Kidney glomerular epithelial cell (primary cell): ENCODE measurements at regions not wholly inside any gene's neighbourhood (a gene's known extent, or its start where the extent isn't known, plus 50 kb on each side); places are given as distances from the start of the nearest gene placed in this dataset.

ENCODE experiments used
- DNase-seq: peaks from one replicate; lab custom pipeline; 2025; lab: John Stamatoyannopoulos, UW

DNA sequence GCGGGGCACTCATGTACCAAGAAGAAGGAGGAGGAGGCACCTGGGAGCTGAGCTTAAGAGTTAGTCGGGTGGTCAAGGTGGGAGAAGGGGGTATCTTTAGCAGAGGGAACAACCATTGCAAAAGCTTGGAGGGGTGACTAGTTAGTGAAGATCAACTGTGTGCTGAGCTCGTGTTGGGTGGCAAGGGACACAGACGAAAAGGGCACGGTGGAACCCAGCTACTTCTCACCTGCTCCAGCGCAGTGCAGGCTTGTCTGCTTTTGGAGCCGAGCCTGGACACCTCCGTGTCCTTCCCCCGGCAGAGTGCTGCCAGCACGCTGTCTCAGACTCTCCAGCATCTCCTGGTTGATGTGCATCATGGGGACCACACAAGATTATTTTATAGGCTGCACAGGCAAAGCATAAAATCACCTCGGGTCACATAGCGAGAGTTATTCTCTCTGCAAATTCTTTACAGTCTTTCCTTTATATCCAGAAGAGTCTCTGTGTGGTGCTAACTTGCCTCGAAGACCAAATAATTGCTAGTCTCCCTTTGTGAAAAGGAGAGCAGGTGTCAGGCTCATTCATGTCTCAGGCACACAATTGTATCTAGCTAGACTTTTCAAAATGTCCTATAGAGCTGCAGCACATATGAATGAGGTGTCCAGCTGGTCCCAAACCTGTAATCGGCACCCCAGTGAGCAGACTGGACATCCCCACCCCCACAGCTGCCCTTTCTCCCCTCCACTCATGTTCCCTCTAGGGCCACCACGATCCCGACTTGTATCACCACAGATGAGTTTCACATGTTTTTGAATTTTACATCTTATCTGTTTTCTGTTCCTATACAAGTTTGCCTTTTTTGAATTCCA is 123.4 kb downstream of the CEBPB start:
- DNase-seq = no peak

DNA sequence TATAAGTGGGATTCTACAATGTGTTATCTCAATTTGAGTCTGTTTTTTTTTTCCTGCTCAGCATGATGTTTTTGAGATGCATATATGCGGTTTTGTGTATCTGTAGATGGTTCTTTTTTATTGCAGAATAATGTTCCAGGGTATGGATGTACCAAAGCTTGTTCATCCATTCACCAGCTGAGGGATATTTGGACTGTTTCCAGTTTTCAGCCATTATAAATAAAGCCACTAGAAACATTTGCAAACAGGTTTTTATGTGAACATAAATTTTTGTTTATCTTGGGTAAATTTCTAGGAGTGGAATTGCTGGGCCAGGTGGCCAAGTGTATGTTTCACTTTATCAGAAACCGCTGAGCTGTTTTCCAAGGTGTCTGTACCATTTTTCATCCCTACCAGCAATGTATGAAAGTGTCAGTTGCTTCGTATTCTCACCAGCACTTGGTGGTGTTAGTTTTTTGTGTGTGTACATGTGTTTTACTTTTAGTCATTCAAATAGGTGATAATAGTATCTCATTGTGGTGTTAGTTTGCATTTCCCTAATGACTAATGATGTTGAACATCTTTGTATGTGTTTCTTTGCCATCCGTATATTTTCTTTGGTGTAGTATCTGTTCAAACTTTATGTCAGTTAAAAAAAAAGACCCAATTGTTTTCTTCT is 124.2 kb downstream of the CEBPB start:
- DNase-seq = no peak

DNA sequence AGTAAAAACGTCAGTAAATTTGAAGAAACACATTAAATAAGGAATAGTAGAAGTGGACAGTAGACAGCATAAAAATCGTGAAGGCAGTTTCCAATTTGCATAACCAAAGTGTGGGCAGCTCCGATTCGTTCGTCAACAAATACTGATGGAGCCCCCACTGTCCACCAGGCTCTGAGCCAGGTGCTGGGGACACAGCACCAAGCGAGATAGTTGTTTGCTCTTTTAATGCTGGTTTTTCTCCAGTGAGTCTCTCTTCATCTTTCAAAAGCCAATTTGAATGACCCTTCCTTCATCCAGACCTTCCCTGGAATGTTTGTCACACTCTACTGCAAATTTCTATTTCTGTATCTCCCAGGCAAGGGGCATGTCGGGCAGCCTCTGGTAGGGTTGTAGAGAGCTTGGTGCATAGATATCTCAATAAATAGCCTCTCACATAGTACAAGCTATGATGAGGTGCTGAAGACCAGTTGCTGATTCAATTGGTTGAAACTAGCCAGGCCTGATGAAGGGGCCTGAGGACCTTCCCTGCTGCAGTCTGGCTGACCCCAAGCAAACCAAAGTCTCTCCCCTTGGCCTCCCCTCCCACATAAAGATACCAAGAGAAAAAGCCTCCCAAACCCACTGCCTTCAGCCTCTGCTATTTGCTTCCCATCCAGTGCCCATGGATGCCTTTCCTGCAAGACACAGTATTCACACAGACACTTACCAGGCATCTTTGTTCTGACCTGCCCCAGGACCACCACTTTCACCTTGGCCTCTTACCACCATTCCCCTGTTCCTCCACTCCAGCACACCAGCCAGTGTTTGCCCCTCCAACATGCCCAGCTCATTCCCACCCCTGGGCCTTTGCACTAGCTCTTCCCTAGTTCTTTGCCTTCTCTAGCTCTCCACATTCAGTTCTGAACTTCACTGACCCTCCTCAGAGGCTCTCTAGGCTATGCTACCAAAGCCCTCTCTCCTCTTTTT is 125.2 kb downstream of the CEBPB start:
- DNase-seq = no peak

DNA sequence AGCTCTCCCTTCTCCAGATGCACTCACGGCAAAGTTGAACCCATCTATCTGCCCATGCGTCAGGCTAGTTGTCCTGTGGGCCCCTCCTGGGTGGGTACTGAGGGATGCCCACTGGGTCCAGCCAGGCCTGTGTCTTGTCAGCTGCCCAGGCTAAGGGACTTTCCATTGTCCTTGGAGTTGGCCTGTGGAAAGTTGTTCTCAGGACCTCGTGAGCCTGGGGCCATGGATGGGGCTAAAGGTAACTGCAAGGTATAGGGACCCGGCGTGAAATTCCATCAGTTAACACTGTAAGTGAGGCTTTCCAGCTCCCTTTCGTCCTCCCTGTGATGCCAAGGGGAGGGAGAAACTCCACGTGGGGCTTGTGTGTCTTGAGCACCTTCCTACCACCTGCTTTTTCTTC is 126.5 kb downstream of the CEBPB start:
- no peak for DNase-seq

DNA sequence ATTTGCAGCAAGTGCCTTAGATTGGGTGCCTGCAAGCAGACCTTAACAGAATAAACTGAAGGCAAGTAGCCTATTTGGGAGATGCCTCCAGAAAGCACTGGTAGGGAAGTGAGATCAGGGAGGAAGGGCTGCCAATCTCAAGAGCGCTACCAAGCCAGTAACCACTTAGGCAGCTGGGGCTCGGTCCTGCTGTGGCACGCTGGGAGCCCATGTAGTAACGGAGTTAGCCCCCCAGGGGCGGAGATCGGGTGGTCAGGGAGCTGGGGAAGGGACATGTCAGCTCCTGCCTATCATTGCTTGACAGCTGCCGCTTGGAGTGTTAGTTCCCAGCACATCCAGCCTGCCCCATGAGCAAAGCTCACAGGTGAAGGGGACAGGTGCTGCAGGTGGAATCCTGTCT is 127.0 kb downstream of the CEBPB start:
- no peak for DNase-seq

DNA sequence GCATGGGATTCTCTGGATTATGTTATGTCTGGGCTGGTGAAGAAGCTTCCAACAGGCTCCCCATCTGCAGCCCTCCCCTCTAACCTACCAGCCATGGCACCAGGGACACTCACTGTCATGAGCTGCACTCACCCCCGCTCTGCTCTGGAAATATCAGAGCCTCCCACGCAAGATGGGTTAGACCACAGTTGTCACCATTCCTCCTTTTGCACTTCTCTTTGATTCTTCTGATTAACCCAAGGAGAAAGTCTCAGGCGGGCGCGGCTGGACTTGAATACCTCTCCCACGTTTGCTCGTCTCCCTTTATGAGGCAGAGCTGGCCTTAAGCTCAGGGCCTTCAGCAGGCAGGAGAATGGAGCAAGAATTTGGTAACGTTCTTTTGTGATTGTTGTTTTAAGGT is 128.1 kb downstream of the CEBPB start:
- no peak for DNase-seq

DNA sequence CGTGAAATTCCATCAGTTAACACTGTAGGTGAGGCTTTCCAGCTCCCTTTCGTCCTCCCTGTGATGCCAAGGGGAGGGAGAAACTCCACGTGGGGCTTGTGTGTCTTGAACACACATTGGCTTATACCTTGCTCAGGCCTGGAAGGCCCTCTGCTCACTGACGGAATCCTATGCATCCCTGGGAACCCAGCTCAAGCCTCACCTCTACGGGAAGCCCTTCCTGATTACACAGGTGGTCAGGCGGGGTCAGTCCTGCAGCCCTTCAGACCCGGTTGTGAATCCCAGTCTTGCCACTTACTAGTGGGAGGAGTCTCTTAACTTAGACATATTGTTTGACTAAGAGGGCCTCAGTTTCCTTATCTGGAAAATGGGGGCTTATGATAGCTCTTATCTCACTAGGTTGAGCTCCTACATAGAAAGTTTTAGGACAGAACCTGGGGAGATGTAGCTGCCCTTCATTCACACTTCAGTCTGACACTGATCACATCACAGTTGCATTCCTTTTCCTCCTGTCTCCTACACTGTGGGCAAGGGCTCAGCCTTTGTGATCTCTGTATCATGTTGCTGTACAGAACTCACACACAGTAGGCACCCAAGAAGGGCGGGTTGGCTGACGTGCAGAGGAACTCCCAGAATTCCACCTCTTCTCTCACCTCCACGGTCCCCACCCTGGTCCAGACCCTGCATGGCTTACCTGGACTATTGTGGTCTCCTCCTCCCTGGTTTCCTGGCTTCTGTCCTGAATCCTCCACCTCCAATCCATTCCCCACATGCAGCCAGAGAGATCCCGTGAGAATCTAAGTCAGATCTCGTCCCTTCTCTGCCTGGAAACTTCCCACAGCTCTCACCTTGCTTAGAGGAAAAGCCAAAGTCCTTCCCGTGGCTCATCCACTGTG is 129.6 kb downstream of the CEBPB start:
- DNase-seq = no peak

DNA sequence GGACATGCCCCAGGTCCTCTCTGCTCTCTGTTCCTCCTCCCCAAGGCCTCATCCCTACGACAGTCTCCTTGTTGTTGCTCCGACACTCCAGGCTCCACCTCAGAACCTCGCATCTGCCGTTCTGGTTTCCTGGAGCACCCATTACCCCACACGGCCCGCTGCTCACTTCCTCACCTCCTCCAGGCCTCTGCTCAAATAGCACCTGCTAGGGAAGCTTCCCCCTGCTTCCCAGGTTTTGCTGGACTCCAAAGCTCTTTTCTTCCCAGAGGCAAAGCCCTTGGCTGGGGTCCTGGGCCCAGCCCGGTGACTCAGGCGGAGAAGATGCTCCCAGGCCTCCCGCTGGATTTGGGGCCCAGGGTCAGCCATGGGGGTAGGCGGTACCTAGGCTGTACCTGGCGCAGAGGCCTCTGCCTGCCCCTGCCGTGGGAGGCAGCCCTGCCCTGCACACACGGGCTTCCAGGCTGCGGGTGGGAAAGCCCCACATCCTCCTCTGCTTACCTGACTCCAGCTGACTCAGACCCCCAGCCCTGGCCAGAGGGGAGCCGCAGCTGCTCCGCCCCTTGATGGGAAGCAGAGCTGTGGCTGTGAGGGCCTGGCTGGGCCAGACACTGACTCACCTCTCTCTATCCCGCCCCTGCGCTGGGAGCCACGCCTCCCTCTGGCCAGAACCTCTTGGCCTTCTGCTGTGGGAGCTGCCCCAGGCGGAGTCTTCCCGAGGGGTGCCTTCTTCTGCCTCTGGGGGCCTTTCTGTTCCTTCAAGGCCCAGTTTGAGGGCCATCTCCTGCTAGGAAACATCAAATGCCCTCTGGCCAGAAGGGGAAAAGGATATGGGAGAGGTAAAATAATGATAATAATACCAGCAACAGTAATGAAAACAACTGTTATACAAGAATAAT is 130.5 kb downstream of the CEBPB start:
- peak; percentile 97 for DNase-seq

DNA sequence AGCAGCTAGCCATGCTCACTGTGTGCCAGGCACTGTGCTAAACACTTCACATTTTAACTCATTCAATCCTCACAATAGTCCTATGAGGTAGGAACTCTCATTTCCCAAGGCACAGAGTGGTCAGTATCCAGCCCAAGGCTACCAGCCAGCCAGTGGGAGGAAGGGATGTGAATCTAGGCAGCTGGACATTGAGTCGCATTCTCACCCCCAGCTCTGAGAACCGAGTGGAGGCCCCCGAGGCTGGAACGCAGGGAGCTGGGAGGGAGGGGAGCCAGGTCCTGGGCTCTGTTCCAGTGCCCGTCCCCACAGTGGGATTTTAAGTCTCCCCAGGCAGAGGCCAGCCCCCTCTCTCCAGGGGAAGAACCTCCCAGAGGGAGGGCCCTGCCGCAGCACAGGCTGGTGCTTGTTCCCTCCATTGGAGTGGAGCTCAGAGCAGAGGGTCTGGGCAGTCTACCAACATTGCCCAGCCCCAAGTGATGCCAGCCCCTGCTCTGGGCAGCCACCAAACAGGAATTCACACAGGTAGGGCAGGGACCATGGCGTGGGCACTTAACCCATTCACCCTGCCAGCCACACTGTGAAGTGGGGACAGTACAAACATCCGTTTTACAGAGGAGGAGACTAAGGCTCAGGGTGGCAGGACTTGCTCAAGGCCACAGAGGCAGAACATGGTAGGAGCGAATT is 131.3 kb downstream of the CEBPB start:
- DNase-seq = peak; percentile 68

DNA sequence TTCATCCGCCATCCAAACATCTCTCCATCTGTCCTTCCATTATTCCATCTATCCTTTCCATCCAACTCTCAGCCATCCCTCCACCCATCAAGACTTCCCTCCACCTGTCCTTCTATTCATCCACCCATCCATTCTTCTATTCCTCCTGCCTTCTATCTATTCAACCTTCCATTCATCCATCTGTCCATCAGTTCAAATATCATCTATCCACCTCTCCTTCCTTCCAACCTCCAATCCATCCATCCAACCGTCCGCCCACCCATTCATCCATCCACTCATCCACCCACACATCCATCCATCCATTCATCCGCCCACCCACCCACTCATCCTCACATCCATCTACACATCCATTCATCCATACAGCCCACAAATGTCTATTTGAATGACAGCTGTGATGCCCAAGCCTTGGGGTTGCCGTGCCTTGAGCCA is 132.1 kb downstream of the CEBPB start:
- DNase-seq = no peak

DNA sequence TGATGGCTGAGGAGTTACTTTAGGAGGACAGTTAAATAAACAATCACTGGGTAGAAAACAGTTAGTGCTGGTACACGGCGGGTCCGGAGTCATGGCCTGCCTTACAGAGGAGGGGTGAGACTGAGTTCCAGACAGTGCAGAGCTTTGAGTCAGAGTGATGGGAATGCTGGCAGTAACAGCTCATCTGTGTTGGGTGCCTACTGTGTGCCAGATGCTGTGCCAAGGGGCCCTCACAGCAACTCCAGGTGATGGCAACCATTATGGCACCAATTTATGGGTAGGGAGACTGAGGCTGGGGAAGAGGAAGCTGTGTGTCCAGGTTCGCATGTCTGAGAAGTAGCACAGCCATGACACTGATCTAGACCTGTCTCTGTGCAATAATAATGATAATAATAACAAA is 132.6 kb downstream of the CEBPB start:
- no peak for DNase-seq

DNA sequence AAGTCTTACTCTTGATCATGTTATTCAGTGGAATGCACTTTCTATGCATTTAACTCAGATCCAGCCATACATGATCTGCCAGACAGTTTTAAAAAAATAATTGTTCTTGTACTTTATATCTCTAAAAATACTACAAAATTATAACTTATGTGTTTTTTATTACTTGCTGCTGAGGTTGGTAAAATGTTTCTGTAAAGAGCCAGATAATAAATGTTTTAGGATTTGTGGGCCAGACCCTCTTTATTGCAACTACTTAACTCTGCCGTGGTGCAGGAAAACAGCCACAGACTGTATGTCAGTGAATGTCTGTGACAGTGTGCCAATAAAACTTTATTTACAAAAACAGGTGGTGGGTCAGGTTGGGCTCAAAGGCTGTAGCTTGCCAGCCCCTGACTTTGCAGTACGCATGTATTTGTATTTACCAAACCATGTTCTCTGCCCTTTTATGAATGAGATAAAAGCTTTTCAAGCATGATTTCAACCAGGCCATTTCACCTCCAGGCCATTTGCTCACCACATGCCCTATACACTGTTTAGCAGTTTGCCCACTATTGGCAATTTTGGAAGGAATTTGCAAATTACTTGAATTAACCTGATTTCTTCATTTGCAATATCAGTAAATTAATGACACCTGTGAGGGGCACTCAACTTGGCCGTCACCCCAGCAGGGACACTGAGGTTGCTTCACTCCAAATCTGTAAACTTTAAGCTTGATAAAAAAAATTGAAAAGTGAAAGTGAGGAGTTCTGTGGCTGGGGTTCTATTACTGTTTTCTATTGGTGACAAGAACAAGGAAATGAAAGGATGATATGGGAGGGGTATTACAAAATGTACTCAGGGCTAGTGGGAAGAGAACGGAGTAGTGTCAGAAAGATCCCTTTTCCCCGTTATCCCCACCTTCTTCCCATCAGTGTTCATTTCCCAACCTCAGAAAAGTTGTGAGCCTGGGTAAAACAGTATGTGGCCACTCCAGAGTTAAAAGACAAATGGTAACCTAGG is 133.4 kb downstream of the CEBPB start:
- no peak for DNase-seq

DNA sequence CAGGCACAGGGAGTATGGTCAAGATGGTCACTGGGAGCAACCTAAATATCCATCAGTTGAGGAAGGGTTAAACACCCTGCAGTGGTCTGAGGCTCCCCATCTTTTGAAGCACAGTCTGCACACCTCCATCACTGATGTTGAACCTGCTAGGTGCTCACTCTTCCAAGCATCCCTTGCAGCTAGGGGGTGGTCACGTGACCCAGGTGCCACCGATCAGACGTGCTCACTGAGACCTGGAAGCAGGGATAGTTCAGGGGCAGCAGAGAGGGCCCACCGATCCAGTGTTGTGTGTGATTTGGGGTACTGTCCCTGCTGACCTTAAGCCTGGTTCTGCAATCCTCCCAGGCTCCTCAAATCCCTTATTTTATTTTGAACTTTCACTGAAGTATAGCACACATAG is 134.6 kb downstream of the CEBPB start:
- DNase-seq = no peak

DNA sequence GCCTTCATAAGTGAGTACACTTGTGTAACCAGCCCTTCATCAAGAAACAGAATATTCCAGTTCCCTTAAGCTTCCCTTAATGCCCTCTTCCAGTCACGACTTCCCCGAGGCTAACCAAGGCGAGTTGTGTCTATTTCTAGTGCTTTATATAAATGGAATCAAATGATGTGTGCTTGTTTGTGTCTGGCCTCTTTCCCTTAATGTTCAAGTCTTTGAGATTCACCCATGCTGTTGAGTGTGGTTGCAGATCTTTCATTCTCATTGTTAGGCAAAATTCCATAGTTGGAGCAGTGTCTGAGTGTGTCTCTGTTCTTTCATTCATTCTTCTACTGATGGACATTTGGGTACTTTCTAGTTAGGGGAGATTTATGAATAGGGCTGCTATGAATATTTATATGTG is 135.0 kb downstream of the CEBPB start:
- no peak for DNase-seq

DNA sequence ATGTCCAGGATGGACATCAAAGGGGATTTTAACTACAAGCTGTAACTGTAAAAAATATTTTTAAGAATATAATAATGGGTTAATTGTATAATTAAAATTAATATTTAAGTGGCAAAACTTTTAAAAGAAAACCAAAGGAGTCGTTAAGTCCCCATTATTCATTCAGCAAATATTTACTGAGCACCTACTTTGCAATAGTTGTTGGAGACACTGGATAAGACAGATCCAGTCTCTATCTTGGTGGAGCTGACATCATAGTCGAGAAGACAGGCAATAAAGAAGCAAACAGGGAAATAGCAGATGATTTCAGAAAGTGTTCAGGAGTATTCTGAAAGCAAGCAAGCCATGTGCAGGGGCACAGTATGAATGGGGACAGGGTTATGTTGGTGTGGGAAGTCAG is 137.0 kb downstream of the CEBPB start:
- DNase-seq = no peak

DNA sequence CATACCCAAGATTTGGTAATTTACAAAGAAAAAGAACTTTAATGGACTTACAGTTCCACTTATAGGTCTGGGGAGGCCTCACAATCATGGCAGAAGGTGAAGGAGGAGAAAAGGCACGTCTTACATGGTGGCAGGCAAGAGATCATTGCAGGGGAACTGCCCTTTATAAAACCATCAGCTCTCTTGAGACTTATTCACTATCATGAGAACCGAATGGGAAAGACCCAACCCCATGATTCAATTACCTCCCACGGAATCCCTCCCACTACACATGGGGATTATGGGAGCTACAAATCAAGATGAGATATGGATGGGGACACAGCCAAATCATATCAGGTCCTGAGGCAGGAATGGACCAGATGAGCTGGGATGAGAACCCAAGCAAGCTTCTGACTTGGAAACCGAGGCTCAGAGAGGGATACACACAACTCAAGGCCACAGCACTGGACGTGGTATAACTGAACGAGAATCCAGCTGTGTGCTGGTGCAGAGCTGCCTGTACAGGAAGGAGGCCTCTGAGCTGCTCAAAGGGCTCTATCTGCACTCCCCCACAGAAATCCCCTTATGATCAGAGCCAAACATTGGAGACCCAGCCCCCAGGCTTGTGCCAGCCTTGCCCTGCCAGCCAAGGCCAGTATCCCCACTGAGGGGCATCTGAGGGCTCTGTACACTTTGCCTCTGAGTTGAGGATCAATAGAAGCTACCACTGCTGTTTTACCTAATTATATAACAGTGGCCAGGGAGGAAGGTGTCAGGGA is 137.8 kb downstream of the CEBPB start:
- no peak for DNase-seq

DNA sequence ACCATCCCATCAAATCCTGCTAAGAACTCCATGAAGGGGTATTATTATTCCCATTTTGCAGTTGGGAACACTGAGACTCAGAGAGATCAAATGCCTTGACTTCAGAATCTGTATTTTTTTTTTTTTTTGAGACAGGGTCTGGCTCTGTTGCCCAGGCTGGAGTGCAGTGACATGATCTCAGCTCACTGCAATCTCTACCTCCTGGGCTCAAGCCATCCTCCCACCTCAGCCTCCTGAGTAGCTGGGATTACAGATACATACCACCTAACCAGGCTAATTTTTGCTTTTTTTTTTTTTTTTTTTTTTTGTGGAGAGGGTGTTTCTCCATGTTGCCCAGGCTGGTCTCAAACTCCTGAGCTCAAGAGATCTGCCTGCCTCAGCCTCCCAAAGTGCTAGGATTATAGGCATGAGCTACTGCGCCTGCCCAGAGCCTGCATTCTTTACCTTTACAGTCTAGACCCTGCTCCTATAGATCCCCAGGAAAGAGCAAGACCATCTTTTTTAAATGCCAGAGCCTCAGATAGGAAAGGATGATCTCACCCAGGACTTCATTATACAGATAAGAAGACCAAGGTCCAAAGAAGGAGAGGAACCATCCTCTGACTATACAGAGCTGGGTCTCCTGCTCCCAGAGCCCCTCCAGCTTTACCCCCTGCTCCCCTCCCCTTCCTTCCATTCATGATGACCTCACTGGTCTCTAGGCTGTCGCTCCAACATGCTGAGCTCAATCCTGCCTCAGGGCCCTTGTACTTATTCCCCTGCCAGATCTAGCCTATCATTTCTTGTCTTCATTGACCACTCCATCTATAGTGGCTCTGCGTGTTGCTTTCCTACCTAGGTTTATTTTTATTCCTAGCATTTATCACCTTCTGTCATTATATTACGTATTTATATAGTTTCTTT is 138.6 kb downstream of the CEBPB start:
- DNase-seq = no peak
